ENCODE measurements at regions not wholly inside any gene's neighbourhood (a gene's known extent, or its start where the extent isn't known, plus 50 kb on each side); places are given as distances from the start of the nearest gene placed in this dataset.

DNA sequence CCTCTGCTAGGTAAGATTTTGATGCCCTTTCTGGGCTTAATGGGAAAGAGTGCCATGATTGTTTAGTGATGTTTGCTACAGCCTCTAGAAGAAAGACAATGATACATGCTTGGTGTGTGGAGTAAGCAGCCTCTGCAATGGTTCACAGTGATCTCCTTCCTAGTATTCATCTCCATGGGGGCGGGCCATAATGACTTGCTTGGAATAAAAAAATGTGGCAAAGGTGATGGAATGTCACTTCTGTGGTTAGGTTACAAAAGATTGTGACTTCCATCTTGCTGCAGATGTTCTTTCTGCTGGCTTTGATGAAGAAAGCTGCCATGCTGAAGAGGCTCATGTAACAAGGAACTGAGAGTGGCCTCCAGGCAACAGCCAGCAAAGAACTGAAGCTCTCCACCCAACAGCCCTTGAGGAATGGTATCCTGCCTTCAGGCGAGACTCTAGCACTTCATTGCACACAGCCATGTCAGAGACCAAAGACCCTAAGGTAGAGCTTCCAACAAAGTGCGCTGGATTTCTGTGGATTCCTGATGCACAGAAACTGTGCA is 139.1 kb upstream of the LRIG1 start:
- POLR2A ChIA-PET: interaction anchor here (0.7 kb wide), 1 partner anchor 63 kb away, joined by 3 read pairs; no protein-coding TSS in a partner anchor
- Histone ChIP-seq H3K9me3 (ENCODE audit: low read length) (0 out of 2 replicates have a peak, but pooled peaks cover 3% of the 10 kb centered on the region), H3K36me3 (ENCODE audit: insufficient read depth, low read length) (no peaks in the 10 kb centered on the region), H3K4me2 (ENCODE audit: low read length) (no peak overlapping the region), H3K4me3 (ENCODE audit: low read depth, low read length, poor library complexity, severe bottlenecking) (no peak overlapping the region), H4K20me1 (ENCODE audit: insufficient read depth, low read length) (no peaks in the 10 kb centered on the region), H3K79me2 (ENCODE audit: insufficient read depth, low read depth, low read length) (no peaks in the 10 kb centered on the region), H3K9me2 (ENCODE audit: insufficient read depth, low read length) (no peaks in the 10 kb centered on the region), H3K27ac (ENCODE audit: low read depth, low read length, poor library complexity, severe bottlenecking) (no peak overlapping the region), H3K4me1 (ENCODE audit: insufficient read depth, low read length, poor library complexity, severe bottlenecking) (peaks cover 8% of the 10 kb centered on the region), H2AFZ (ENCODE audit: low read length) (no peak overlapping the region)
- no peak for DNase-seq (ENCODE audit: low spot score)
- CTCF ChIA-PET (ENCODE audit: unreplicated experiment): no interaction called here
- no peak for TF ChIP-seq EZH2phosphoT487 (IDR thresholded peaks at IDR 0.05; ENCODE audit: borderline replicate concordance, low read depth, low read length)
- TF ChIP-seq, protein P1, sequence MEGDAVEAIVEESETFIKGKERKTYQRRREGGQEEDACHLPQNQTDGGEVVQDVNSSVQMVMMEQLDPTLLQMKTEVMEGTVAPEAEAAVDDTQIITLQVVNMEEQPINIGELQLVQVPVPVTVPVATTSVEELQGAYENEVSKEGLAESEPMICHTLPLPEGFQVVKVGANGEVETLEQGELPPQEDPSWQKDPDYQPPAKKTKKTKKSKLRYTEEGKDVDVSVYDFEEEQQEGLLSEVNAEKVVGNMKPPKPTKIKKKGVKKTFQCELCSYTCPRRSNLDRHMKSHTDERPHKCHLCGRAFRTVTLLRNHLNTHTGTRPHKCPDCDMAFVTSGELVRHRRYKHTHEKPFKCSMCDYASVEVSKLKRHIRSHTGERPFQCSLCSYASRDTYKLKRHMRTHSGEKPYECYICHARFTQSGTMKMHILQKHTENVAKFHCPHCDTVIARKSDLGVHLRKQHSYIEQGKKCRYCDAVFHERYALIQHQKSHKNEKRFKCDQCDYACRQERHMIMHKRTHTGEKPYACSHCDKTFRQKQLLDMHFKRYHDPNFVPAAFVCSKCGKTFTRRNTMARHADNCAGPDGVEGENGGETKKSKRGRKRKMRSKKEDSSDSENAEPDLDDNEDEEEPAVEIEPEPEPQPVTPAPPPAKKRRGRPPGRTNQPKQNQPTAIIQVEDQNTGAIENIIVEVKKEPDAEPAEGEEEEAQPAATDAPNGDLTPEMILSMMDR (conservative IDR thresholded peaks at IDR 0.05; ENCODE audit: low read length): no peak
- intact Hi-C loops (cut with micrococcal nuclease; ENCODE audit: unreplicated experiment): no loop called here
- no TSS peak for BruUV-seq (replicated peaks)

DNA sequence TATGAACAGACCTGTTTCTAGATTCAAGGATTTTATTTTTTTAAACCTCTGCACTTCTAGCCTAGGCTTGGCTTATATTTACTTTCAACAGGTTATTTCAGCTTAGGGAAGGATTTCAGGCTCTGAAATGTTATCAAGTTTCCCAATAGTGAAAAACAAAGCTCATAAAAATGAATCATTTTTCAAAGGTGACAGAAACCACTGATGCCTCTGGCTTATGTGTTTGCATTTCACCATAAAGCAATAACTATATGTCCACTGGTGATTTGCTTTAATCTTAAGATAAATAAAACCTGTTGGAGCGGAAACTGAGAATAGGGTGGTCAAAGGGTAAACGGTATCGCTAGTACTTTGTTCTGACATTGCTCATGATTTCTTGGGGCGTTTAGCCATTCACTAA is 141.2 kb upstream of the LRIG1 start:
- H3K4me3 ChIP-seq (ENCODE audit: low read depth, low read length, poor library complexity, severe bottlenecking): no peak overlapping the region
- H2AFZ ChIP-seq (ENCODE audit: low read length): no peak overlapping the region
- no TSS peak for BruUV-seq (replicated peaks)
- peaks cover 8% of the 10 kb centered on the region for H3K4me1 ChIP-seq (ENCODE audit: insufficient read depth, low read length, poor library complexity, severe bottlenecking)
- 0 out of 2 replicates have a peak, but pooled peaks cover 4% of the 10 kb centered on the region for H3K9me3 ChIP-seq (ENCODE audit: low read length)
- ChIA-PET POLR2A (no interaction called here), CTCF (ENCODE audit: unreplicated experiment) (no interaction called here)
- H4K20me1 ChIP-seq (ENCODE audit: insufficient read depth, low read length): no peaks in the 10 kb centered on the region
- H3K27ac ChIP-seq (ENCODE audit: low read depth, low read length, poor library complexity, severe bottlenecking): no peak overlapping the region
- intact Hi-C loops (cut with micrococcal nuclease; ENCODE audit: unreplicated experiment): no loop called here
- no peak overlapping the region for H3K4me2 ChIP-seq (ENCODE audit: low read length)
- DNase-seq (ENCODE audit: low spot score): no peak
- TF ChIP-seq, protein P1 (conservative IDR thresholded peaks at IDR 0.05; ENCODE audit: low read length): no peak
- no peak for TF ChIP-seq EZH2phosphoT487 (IDR thresholded peaks at IDR 0.05; ENCODE audit: borderline replicate concordance, low read depth, low read length)
- no peaks in the 10 kb centered on the region for H3K36me3 ChIP-seq (ENCODE audit: insufficient read depth, low read length)
- H3K9me2 ChIP-seq (ENCODE audit: insufficient read depth, low read length): no peaks in the 10 kb centered on the region
- H3K79me2 ChIP-seq (ENCODE audit: insufficient read depth, low read depth, low read length): no peaks in the 10 kb centered on the region

DNA sequence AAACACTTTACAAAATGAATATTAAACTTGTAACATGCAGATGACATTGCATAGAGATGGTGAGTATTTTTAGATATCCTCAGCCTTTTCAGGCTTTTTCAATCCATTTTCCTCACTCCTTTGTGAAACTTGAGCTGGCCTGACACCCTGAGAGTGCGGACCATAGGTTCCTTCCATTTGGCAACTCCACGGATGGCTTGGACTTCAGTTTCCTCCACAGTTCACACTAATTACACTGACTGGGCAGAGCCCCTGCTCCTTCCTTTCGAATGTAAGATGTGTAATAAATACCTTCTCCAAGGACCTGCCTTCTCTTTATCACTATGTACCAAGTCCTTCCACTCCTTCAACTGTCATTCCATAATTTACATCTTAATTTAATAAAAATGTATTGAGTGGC is 141.7 kb upstream of the LRIG1 start:
- CTCF ChIA-PET (ENCODE audit: unreplicated experiment): no interaction called here
- Histone ChIP-seq H3K9me3 (ENCODE audit: low read length) (0 out of 2 replicates have a peak, but pooled peaks cover 4% of the 10 kb centered on the region), H3K4me2 (ENCODE audit: low read length) (no peak overlapping the region), H3K36me3 (ENCODE audit: insufficient read depth, low read length) (no peaks in the 10 kb centered on the region), H3K27ac (ENCODE audit: low read depth, low read length, poor library complexity, severe bottlenecking) (no peak overlapping the region), H3K79me2 (ENCODE audit: insufficient read depth, low read depth, low read length) (no peaks in the 10 kb centered on the region), H3K4me3 (ENCODE audit: low read depth, low read length, poor library complexity, severe bottlenecking) (no peak overlapping the region), H3K9me2 (ENCODE audit: insufficient read depth, low read length) (no peaks in the 10 kb centered on the region), H4K20me1 (ENCODE audit: insufficient read depth, low read length) (no peaks in the 10 kb centered on the region), H3K4me1 (ENCODE audit: insufficient read depth, low read length, poor library complexity, severe bottlenecking) (peaks cover 8% of the 10 kb centered on the region), H2AFZ (ENCODE audit: low read length) (no peak overlapping the region)
- DNase-seq (ENCODE audit: low spot score): no peak
- no TSS peak for BruUV-seq (replicated peaks)
- intact Hi-C loops (cut with micrococcal nuclease; ENCODE audit: unreplicated experiment): no loop called here
- POLR2A ChIA-PET: no interaction called here
- TF ChIP-seq, protein P1 (conservative IDR thresholded peaks at IDR 0.05; ENCODE audit: low read length): no peak
- TF ChIP-seq EZH2phosphoT487 (IDR thresholded peaks at IDR 0.05; ENCODE audit: borderline replicate concordance, low read depth, low read length): no peak
